SU-DHL-6 (cell line): ENCODE measurements at regions not wholly inside any gene's neighbourhood (a gene's known extent, or its start where the extent isn't known, plus 50 kb on each side); places are given as distances from the start of the nearest gene placed in this dataset.

ENCODE experiments used
- H2AFZ ChIP-seq: fragments of 200-600 bp; sonication (generic); 2 replicates; pipeline ENCODE4 v1.6.1; 2014; ENCODE audit warnings: low read depth, mild to moderate bottlenecking, moderate library complexity, mixed read lengths, antibody characterized with exemption, low read length; ENCODE audit not compliant: severe bottlenecking
- H3F3A ChIP-seq: fragments of 200-600 bp; shearing (Covaris generic); 2 replicates; pipeline ENCODE4 v1.6.0; 2016; ENCODE audit warnings: antibody characterized with exemption, mild to moderate bottlenecking; ENCODE audit not compliant: insufficient read depth
- H3K27ac ChIP-seq: fragments of 200-600 bp; sonication (generic); 2 replicates; pipeline ENCODE4 v1.5.1; 2016; ENCODE audit warnings: low read depth, mild to moderate bottlenecking, low read length, moderate library complexity, mixed read lengths
- H3K27me3 ChIP-seq: fragments of 200-600 bp; sonication (generic), shearing (Covaris generic); 2 replicates; pipeline ENCODE4 v1.6.0; 2014; ENCODE audit warnings: mild to moderate bottlenecking, low read length
- H3K36me3 ChIP-seq: fragments of 200-600 bp; sonication (generic); 2 replicates; pipeline ENCODE4 v1.6.1; 2014; ENCODE audit warnings: mild to moderate bottlenecking, low read length, mixed read lengths
- H3K4me2 ChIP-seq: fragments of 300-600, 200-600 bp; shearing (Covaris generic), sonication (generic); 2 replicates; pipeline ENCODE4 v1.6.0; 2014; ENCODE audit warnings: low read length, low read depth, mild to moderate bottlenecking; ENCODE audit not compliant: poor library complexity, severe bottlenecking
- H3K4me3 ChIP-seq: fragments of 200-600 bp; sonication (generic); 2 replicates; pipeline ENCODE4 v1.5.1; 2014; ENCODE audit warnings: antibody characterized with exemption, low read length, mild to moderate bottlenecking, mixed read lengths; ENCODE audit not compliant: insufficient read depth, poor library complexity, severe bottlenecking
- H3K79me2 ChIP-seq: fragments of 200-600 bp; sonication (generic); 2 replicates; pipeline ENCODE4 v1.6.1; 2014; ENCODE audit warnings: mild to moderate bottlenecking, low read length, moderate library complexity; ENCODE audit not compliant: insufficient read depth
- H3K9ac ChIP-seq: fragments of 200-600 bp; sonication (generic); 2 replicates; pipeline ENCODE4 v1.7.0; 2014; ENCODE audit warnings: mild to moderate bottlenecking, low read length
- H3K9me2 ChIP-seq: fragments of 200-600 bp; sonication (generic); replicated peaks from 2 replicates; pipeline ENCODE4 v1.6.1; 2014; ENCODE audit warnings: low read length; ENCODE audit not compliant: insufficient read depth
- H3K9me3 ChIP-seq: fragments of 200-600 bp; sonication (generic); 2 replicates; pipeline ENCODE4 v1.6.1; 2014; ENCODE audit warnings: low read length, mixed read lengths; ENCODE audit not compliant: insufficient read depth
- H4K20me1 ChIP-seq: fragments of 200-600 bp; sonication (generic); 2 replicates; pipeline ENCODE4 v1.6.1; 2014; ENCODE audit warnings: low read depth, mild to moderate bottlenecking, antibody characterized with exemption, low read length, moderate library complexity, mixed read lengths
- EZH2phosphoT487 ChIP-seq: fragments of 200-600 bp; sonication (generic), shearing (Covaris generic); conservative IDR thresholded peaks from 2 replicates; pipeline ENCODE4 v1.6.1; 2018; ENCODE audit warnings: mild to moderate bottlenecking, antibody characterized with exemption, low read length, moderate library complexity, mixed read lengths
- TF ChIP-seq, protein P1 (sequence below): fragments of 200-600 bp; sonication (generic); IDR thresholded peaks from one replicate; pipeline ENCODE4 v1.5.1; 2017; ENCODE audit warnings: antibody characterized with exemption, mild to moderate bottlenecking, low read length, moderate library complexity; ENCODE audit not compliant: insufficient read depth, poor library complexity, severe bottlenecking

- H2AFZ ChIP-seq = no peak overlapping the region
- H3K9ac ChIP-seq = no peak overlapping the region
- H3K9me3 ChIP-seq = no peaks in the 10 kb centered on the region
- no peaks in the 10 kb centered on the region for H3K27me3 ChIP-seq
- H3K36me3 ChIP-seq = no peaks in the 10 kb centered on the region
- no peaks in the 10 kb centered on the region for H3K79me2 ChIP-seq
- no peak overlapping the region for H3K4me2 ChIP-seq
- no peaks in the 10 kb centered on the region for H4K20me1 ChIP-seq
- H3K27ac ChIP-seq = no peak overlapping the region
- TF ChIP-seq EZH2phosphoT487 = no peak
- TF ChIP-seq, protein P1, sequence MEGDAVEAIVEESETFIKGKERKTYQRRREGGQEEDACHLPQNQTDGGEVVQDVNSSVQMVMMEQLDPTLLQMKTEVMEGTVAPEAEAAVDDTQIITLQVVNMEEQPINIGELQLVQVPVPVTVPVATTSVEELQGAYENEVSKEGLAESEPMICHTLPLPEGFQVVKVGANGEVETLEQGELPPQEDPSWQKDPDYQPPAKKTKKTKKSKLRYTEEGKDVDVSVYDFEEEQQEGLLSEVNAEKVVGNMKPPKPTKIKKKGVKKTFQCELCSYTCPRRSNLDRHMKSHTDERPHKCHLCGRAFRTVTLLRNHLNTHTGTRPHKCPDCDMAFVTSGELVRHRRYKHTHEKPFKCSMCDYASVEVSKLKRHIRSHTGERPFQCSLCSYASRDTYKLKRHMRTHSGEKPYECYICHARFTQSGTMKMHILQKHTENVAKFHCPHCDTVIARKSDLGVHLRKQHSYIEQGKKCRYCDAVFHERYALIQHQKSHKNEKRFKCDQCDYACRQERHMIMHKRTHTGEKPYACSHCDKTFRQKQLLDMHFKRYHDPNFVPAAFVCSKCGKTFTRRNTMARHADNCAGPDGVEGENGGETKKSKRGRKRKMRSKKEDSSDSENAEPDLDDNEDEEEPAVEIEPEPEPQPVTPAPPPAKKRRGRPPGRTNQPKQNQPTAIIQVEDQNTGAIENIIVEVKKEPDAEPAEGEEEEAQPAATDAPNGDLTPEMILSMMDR = no peak
- H3K9me2 ChIP-seq = no peaks in the 10 kb centered on the region
- H3K4me3 ChIP-seq = no peak overlapping the region
- H3F3A ChIP-seq = no peaks in the 10 kb centered on the region
Measured at GRCh38 chr3:117427081-117427480, 717.5 kb downstream of the TUSC7 start.

DNA sequence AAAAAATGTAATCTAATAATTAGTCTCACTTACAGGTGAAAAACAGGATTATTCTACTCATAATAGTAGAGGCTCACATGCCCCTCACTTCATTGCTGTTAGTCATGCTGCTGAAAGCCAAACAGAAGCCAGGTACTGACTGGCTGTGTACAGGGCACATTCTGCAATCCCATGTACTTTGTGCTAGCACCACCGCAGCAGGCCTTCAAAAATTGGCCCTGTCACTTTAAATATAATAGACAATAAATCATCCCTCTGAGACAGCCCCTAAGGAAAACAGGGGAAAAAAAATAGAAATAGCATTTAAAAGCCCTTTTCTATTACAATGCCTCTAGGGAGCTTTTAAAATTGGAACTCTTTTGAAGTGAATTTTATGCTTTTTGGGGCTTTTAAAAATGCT, 723.8 kb downstream of the TUSC7 start:
- H3K9me2 ChIP-seq = no peaks in the 10 kb centered on the region
- no peaks in the 10 kb centered on the region for H3F3A ChIP-seq
- no peak overlapping the region for H3K27ac ChIP-seq
- no peak overlapping the region for H3K9ac ChIP-seq
- H3K79me2 ChIP-seq = no peaks in the 10 kb centered on the region
- H3K36me3 ChIP-seq = no peaks in the 10 kb centered on the region
- H2AFZ ChIP-seq = no peak overlapping the region
- no peaks in the 10 kb centered on the region for H3K27me3 ChIP-seq
- TF ChIP-seq EZH2phosphoT487 = no peak
- TF ChIP-seq, protein P1 = no peak
- no peaks in the 10 kb centered on the region for H3K9me3 ChIP-seq
- no peak overlapping the region for H3K4me3 ChIP-seq
- H4K20me1 ChIP-seq = no peaks in the 10 kb centered on the region
- H3K4me2 ChIP-seq = no peak overlapping the region

DNA sequence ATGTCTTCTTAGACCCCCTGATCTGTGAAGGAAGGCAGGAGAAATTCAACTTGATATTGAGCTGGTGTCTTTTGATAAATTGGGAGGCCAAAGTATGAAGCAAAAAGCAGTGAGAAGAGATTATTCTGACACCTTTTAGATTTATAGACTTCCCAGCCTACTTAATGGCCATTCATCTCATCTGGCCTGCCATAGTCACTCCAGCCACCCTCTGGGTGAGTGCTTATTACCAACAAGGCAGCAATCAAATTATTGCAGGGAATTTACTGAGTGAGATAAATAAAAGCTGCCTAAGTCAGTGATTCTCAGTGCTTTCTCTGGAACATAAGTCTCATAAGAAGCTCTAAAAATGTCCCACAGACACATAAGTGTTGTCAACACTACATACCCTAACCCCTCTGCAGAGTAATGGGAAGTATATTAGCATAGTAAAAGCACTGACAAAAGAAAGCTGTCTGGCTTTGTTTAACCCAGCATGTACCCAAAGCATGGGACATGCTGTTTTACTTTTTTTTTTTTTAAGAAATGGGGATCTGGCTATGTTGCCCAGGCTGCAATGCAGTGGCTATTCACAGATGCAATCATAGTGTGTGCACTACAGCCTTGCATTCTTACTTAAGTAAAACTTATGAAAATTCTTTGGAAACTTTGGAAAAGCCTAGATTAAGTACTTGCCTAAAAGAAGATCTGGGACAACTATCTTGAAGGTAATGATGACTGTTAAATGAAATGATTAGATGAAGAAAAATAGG, 725.3 kb downstream of the TUSC7 start:
- H3K4me3 ChIP-seq = no peak overlapping the region
- no peaks in the 10 kb centered on the region for H3K27me3 ChIP-seq
- no peak for TF ChIP-seq EZH2phosphoT487
- TF ChIP-seq, protein P1 = no peak
- H4K20me1 ChIP-seq = no peaks in the 10 kb centered on the region
- H3K4me2 ChIP-seq = no peak overlapping the region
- no peaks in the 10 kb centered on the region for H3K36me3 ChIP-seq
- H3K79me2 ChIP-seq = no peaks in the 10 kb centered on the region
- H3K9ac ChIP-seq = no peak overlapping the region
- no peaks in the 10 kb centered on the region for H3F3A ChIP-seq
- no peaks in the 10 kb centered on the region for H3K9me3 ChIP-seq
- H3K9me2 ChIP-seq = no peaks in the 10 kb centered on the region
- no peak overlapping the region for H2AFZ ChIP-seq
- no peak overlapping the region for H3K27ac ChIP-seq
